H1 (cell line): ENCODE measurements at regions not wholly inside any gene's neighbourhood (a gene's known extent, or its start where the extent isn't known, plus 50 kb on each side); places are given as distances from the start of the nearest gene placed in this dataset.

ENCODE experiments used
- CTCF ChIA-PET: fragments of 300-600 bp; sonication (Branson Sonifier 250); formaldehyde crosslinking; loops from one replicate; lab custom pipeline; 2021; ENCODE audit not compliant: partially characterized antibody; lab: Charles Lee
- POLR2A ChIA-PET: fragments of 300-600 bp; sonication (Branson Sonifier 250); formaldehyde crosslinking; loops from one replicate; lab custom pipeline; 2021; ENCODE audit warnings: inconsistent platforms; ENCODE audit not compliant: partially characterized antibody; lab: Charles Lee
- DNase-seq, 2 experiments: peaks; one replicate each; pipeline versions ENCODE4 v3.0.0 to v3.0.0-alpha.2; 2010 to 2022; ENCODE audit warnings: low spot score in 2 of 2, low read depth in 1 of 2, mixed read lengths in 1 of 2
- FAIRE-seq: peaks from 2 replicates; lab custom pipeline; 2011; peaks lifted over from hg19 to GRCh38; lab: Jason Lieb, UNC
- H2AFZ ChIP-seq: 2 replicates; pipeline ENCODE4 v1.8.1; 2012; ENCODE audit warnings: low read length, inconsistent platforms
- H2AK5ac ChIP-seq: 2 replicates; pipeline ENCODE4 v1.6.1; 2013; ENCODE audit warnings: low read depth, low read length
- H2BK120ac ChIP-seq: replicated peaks from 2 replicates; pipeline ENCODE3; 2013; ENCODE audit warnings: low read depth, low read length, inconsistent platforms
- H2BK12ac ChIP-seq: 2 replicates; pipeline ENCODE4 v1.6.1; 2013; ENCODE audit warnings: low read depth, low read length
- H2BK15ac ChIP-seq: 2 replicates; pipeline ENCODE4 v1.6.1; 2013; ENCODE audit warnings: low read length
- H2BK20ac ChIP-seq: 2 replicates; pipeline ENCODE4 v1.6.1; 2013; ENCODE audit warnings: low read length
- H2BK5ac ChIP-seq: 2 replicates; pipeline ENCODE4 v1.6.1; 2013; ENCODE audit warnings: low read depth, low read length
- H3K14ac ChIP-seq: 2 replicates; pipeline ENCODE4 v1.6.1; 2013; ENCODE audit warnings: inconsistent platforms; ENCODE audit not compliant: insufficient read length
- H3K18ac ChIP-seq: 2 replicates; pipeline ENCODE4 v1.6.1; 2013; ENCODE audit warnings: low read length; ENCODE audit errors: extremely low read depth
- H3K23ac ChIP-seq: 2 replicates; pipeline ENCODE4 v1.6.1; 2013; ENCODE audit warnings: inconsistent platforms; ENCODE audit not compliant: insufficient read length
- H3K23me2 ChIP-seq: 2 replicates; pipeline ENCODE4 v1.6.1; 2013; ENCODE audit warnings: low read depth, low read length
- H3K27ac ChIP-seq: 2 replicates; pipeline ENCODE4 v1.6.1; 2011; ENCODE audit warnings: low read depth, low read length, inconsistent platforms
- H3K27me3 ChIP-seq, 4 experiments: replicated peaks in 1 of 4; 1 replicate in 1 of 4; 2 replicates in 3 of 4; pipeline versions ENCODE4 v1.6.1 to v1.8.1; 2011 to 2013; ENCODE audit warnings: low read length in 3 of 4, mild to moderate bottlenecking in 3 of 4, inconsistent platforms in 2 of 4, mixed read lengths in 2 of 4, moderate library complexity in 1 of 4; ENCODE audit not compliant: control insufficient read depth in 3 of 4, insufficient read depth in 3 of 4; ENCODE audit errors: extremely low read depth in 1 of 4
- H3K36me3 ChIP-seq, 4 experiments: 2 replicates each; pipeline versions ENCODE4 v1.6.1 to v1.8.1; 2011 to 2013; ENCODE audit warnings: mild to moderate bottlenecking in 4 of 4, low read length in 3 of 4, moderate library complexity in 2 of 4, control low read depth in 1 of 4, inconsistent platforms in 1 of 4; ENCODE audit not compliant: insufficient read depth in 4 of 4, control insufficient read depth in 2 of 4
- H3K4ac ChIP-seq: replicated peaks from 2 replicates; pipeline ENCODE3; 2013; ENCODE audit warnings: low read length, low read depth, mixed read lengths, inconsistent platforms; ENCODE audit not compliant: insufficient read length
- H3K4me1 ChIP-seq, 4 experiments: replicated peaks in 1 of 4; 1 replicate in 1 of 4; 2 replicates in 3 of 4; pipeline versions ENCODE4 v1.6.1 to v1.8.1; 2011 to 2013; ENCODE audit warnings: low read length in 3 of 4, inconsistent platforms in 2 of 4, mixed read lengths in 1 of 4; ENCODE audit not compliant: insufficient read depth in 4 of 4, control insufficient read depth in 3 of 4
- H3K4me2 ChIP-seq, 2 experiments: 2 replicates each; pipeline versions ENCODE4 v1.6.1 to v1.8.1; 2011 to 2013; ENCODE audit warnings: low read depth in 2 of 2, low read length in 2 of 2, control low read depth in 1 of 2, inconsistent platforms in 1 of 2, mild to moderate bottlenecking in 1 of 2; ENCODE audit not compliant: insufficient read depth in 1 of 2
- H3K4me3 ChIP-seq, 4 experiments: fragments of 200-600, 300-600 bp in 1 of 4; sonication (generic), shearing (Covaris generic), sonication (Bioruptor Twin) in 1 of 4; 2 replicates each; pipeline versions ENCODE4 v1.5.1 to v1.8.1; 2011 to 2016; ENCODE audit warnings: low read length in 4 of 4, low read depth in 3 of 4, control low read depth in 2 of 4, inconsistent platforms in 2 of 4, mild to moderate bottlenecking in 2 of 4, mixed read lengths in 1 of 4, moderate library complexity in 1 of 4; ENCODE audit not compliant: insufficient read depth in 2 of 4; ENCODE audit errors: extremely low read depth in 1 of 4
- H3K56ac ChIP-seq: replicated peaks from 2 replicates; pipeline ENCODE3; 2013; ENCODE audit warnings: low read depth, mild to moderate bottlenecking, mixed read lengths, low read length, inconsistent platforms; ENCODE audit not compliant: insufficient read length
- H3K79me1 ChIP-seq: 2 replicates; pipeline ENCODE4 v1.6.1; 2013; ENCODE audit warnings: low read depth, low read length, control low read depth
- H3K79me2 ChIP-seq, 2 experiments: 2 replicates each; pipeline versions ENCODE4 v1.6.1 to v1.8.1; 2012 to 2013; ENCODE audit warnings: low read length in 2 of 2, mild to moderate bottlenecking in 2 of 2, inconsistent platforms in 1 of 2; ENCODE audit not compliant: insufficient read depth in 2 of 2, control insufficient read depth in 1 of 2
- H3K9ac ChIP-seq, 4 experiments: replicated peaks in 1 of 4; 1 replicate in 1 of 4; 2 replicates in 3 of 4; pipeline versions ENCODE4 v1.6.1 to v1.8.1; 2011 to 2013; ENCODE audit warnings: low read depth in 3 of 4, low read length in 3 of 4, control low read depth in 2 of 4, mild to moderate bottlenecking in 2 of 4, moderate library complexity in 2 of 4, inconsistent platforms in 1 of 4; ENCODE audit errors: extremely low read depth in 1 of 4
- H3K9me3 ChIP-seq, 2 experiments: 2 replicates each; pipeline versions ENCODE4 v1.6.1 to v1.8.1; 2012 to 2013; ENCODE audit warnings: mild to moderate bottlenecking in 2 of 2, moderate library complexity in 2 of 2, control low read depth in 1 of 2, inconsistent platforms in 1 of 2, low read depth in 1 of 2, low read length in 1 of 2, mixed read lengths in 1 of 2; ENCODE audit not compliant: insufficient read depth in 2 of 2
- H4K20me1 ChIP-seq, 2 experiments: replicated peaks in 1 of 2; 2 replicates each; pipeline versions ENCODE3 to v1.8.1; 2011 to 2013; ENCODE audit warnings: inconsistent platforms in 2 of 2, low read length in 2 of 2, mild to moderate bottlenecking in 1 of 2; ENCODE audit not compliant: insufficient read depth in 2 of 2, control insufficient read depth in 1 of 2
- H4K5ac ChIP-seq: 2 replicates; pipeline ENCODE4 v1.6.1; 2013; ENCODE audit warnings: low read length, low read depth, mixed read lengths, inconsistent platforms; ENCODE audit not compliant: insufficient read length
- H4K8ac ChIP-seq: 2 replicates; pipeline ENCODE4 v1.8.0; 2013; ENCODE audit warnings: mild to moderate bottlenecking, moderate library complexity, low read length, inconsistent platforms; ENCODE audit not compliant: insufficient read depth; ENCODE audit errors: extremely low read depth
- H4K91ac ChIP-seq: replicated peaks from 2 replicates; pipeline ENCODE3; 2013; ENCODE audit warnings: low read length, mixed read lengths, inconsistent platforms; ENCODE audit not compliant: insufficient read length
- ASH2L ChIP-seq: fragments of 200-600, 300-600 bp; sonication (generic); IDR thresholded peaks from one replicate; pipeline ENCODE4 v1.7.1; 2017; ENCODE audit warnings: low read length
- CBX5 ChIP-seq: fragments of 300-800, 300-1000 bp; sonication (generic); IDR thresholded peaks from 2 replicates; pipeline ENCODE4 v1.7.1; 2016; ENCODE audit warnings: antibody characterized with exemption, low read length, low read depth
- CHD1 ChIP-seq: IDR thresholded peaks from 2 replicates; pipeline ENCODE4 v1.6.1; 2012; ENCODE audit warnings: low read depth, low read length, improper control_type of control experiment
- EZH2 ChIP-seq: fragments of 200-600 bp; sonication (generic); IDR thresholded peaks from 2 replicates; pipeline ENCODE4 v1.7.1; 2012; ENCODE audit warnings: low read depth, mild to moderate bottlenecking, moderate library complexity, low read length, inconsistent platforms; ENCODE audit not compliant: severe bottlenecking
- HDAC6 ChIP-seq: IDR thresholded peaks from one replicate; pipeline ENCODE4 v1.7.1; 2012; ENCODE audit warnings: low read depth, mild to moderate bottlenecking, inconsistent platforms, low read length, moderate library complexity
- JUND ChIP-seq: IDR thresholded peaks from 2 replicates; pipeline ENCODE4 v1.6.1; 2011; ENCODE audit warnings: mild to moderate bottlenecking, improper control_type of control experiment, low read length
- RFX5 ChIP-seq: IDR thresholded peaks from 2 replicates; pipeline ENCODE4 v1.6.1; 2011; ENCODE audit warnings: low read depth, low read length, improper control_type of control experiment, borderline replicate concordance
- RNF2 ChIP-seq: fragments of 200-900, 300-1000 bp; sonication (generic); IDR thresholded peaks from 2 replicates; pipeline ENCODE4 v1.7.1; 2016; ENCODE audit warnings: borderline replicate concordance, low read depth, mild to moderate bottlenecking, antibody characterized with exemption, low read length; ENCODE audit not compliant: poor library complexity, severe bottlenecking; ENCODE audit errors: missing control alignments
- SIN3A ChIP-seq, 2 experiments: IDR thresholded peaks in 1 of 2; conservative IDR thresholded peaks in 1 of 2; 2 replicates each; pipeline ENCODE4 v1.6.1; 2011 to 2012; ENCODE audit warnings: low read length in 2 of 2, improper control_type of control experiment in 1 of 2, low read depth in 1 of 2, mild to moderate bottlenecking in 1 of 2
- SIX5 ChIP-seq: IDR thresholded peaks from 2 replicates; pipeline ENCODE4 v1.6.1; 2011; ENCODE audit warnings: mild to moderate bottlenecking, low read depth, low read length
- SP4 ChIP-seq: IDR thresholded peaks from 2 replicates; pipeline ENCODE4 v1.6.1; 2012; ENCODE audit warnings: low read length, inconsistent platforms
- TAF7 ChIP-seq: optimal IDR thresholded peaks from 2 replicates; pipeline ENCODE3; 2011; ENCODE audit warnings: low read depth, mild to moderate bottlenecking, inconsistent platforms, low read length, moderate library complexity, borderline replicate concordance
- TBP ChIP-seq: IDR thresholded peaks from 2 replicates; pipeline ENCODE4 v1.6.1; 2011; ENCODE audit warnings: low read depth, low read length, improper control_type of control experiment
- WGBS, 2 experiments: shearing (Covaris generic) in 1 of 2; methylation state at CpG; one replicate each; pipeline versions ENCODE4 v1.1.6 to v1.1.7; 2013 to 2015; ENCODE audit warnings: low lambda C conversion rate in 2 of 2, mixed read lengths in 2 of 2, inconsistent platforms in 1 of 2, low coverage in 1 of 2, missing lambda C conversion rate in 1 of 2; ENCODE audit not compliant: insufficient replicate concordance in 2 of 2, insufficient coverage in 1 of 2, insufficient read length in 1 of 2; ENCODE audit errors: extremely low coverage in 1 of 2, missing lambda C conversion rate in 1 of 2; 5-methylcytosine and 5-hydroxymethylcytosine counted together

- CTCF ChIA-PET: interaction anchor here (0.6 to 2.4 kb wide), 2 partner anchors 11 to 334 kb away, joined by 3 to 9 read pairs; no protein-coding TSS in a partner anchor
- H3K79me2 ChIP-seq: no peaks in the 10 kb centered on the region
- H3K4me3 ChIP-seq: no peak overlapping the region
- no peaks in the 10 kb centered on the region for H4K20me1 ChIP-seq
- no peak overlapping the region for H3K27ac ChIP-seq
- H3K27me3 ChIP-seq: no peaks in the 10 kb centered on the region
- H2BK12ac ChIP-seq: no peak overlapping the region
- H3K4ac ChIP-seq: no peak overlapping the region
- no peaks in the 10 kb centered on the region for H3K9me3 ChIP-seq
- TF ChIP-seq ASH2L: no peak
- no peak for TF ChIP-seq CBX5
- no peak for TF ChIP-seq JUND
- no peak for TF ChIP-seq EZH2
- no peak for TF ChIP-seq SIX5
- TF ChIP-seq SP4: no peak
- no peak for TF ChIP-seq TAF7
- TF ChIP-seq HDAC6: no peak
- TF ChIP-seq RNF2: no peak
- TF ChIP-seq SIN3A (conservative IDR thresholded peaks at IDR 0.05 in 1 of 2, IDR thresholded peaks at IDR 0.05 in 1 of 2; ENCODE audit: low read depth in 1 of 2, low read length in 2 of 2): no peak
- TF ChIP-seq CHD1: no peak
- no peak for TF ChIP-seq TBP
- no peak for TF ChIP-seq RFX5
- H2AK5ac ChIP-seq: no peak overlapping the region
- H3K79me1 ChIP-seq: no peaks in the 10 kb centered on the region
- H2BK120ac ChIP-seq: no peak overlapping the region
- H2AFZ ChIP-seq: peak overlapping the region; percentile 55
- H3K23ac ChIP-seq: no peak overlapping the region
- no peak overlapping the region for H4K8ac ChIP-seq
- H3K18ac ChIP-seq: no peak overlapping the region
- WGBS, 2 experiments: 96% methylated on average over 1 of the region's 1 CpG; no CpG with 5 or more reads in 1 of the 2 experiments
- no peak overlapping the region for H3K56ac ChIP-seq
- H2BK15ac ChIP-seq: no peak overlapping the region
- POLR2A ChIA-PET: no interaction called here
- no peaks in the 10 kb centered on the region for H3K4me1 ChIP-seq
- no peak overlapping the region for H4K5ac ChIP-seq
- no peaks in the 10 kb centered on the region for H3K23me2 ChIP-seq
- H3K14ac ChIP-seq: no peak overlapping the region
- DNase-seq (no peak), FAIRE-seq (no peak)
- H4K91ac ChIP-seq: no peak overlapping the region
- no peaks in the 10 kb centered on the region for H3K36me3 ChIP-seq
- H3K9ac ChIP-seq: no peak overlapping the region
- no peak overlapping the region for H3K4me2 ChIP-seq
- H2BK5ac ChIP-seq: no peak overlapping the region
- H2BK20ac ChIP-seq: no peak overlapping the region
Observed at GRCh38 chr2:187165936-187166610, 282.0 kb downstream of the CALCRL start.
